H1 (cell line): ENCODE measurements at regions not wholly inside any gene's neighbourhood (a gene's known extent, or its start where the extent isn't known, plus 50 kb on each side); places are given as distances from the start of the nearest gene placed in this dataset.
A peak's percentile ranks its signal among the peaks of the same experiment; 100 is the strongest.

Experiments
- CTCF ChIA-PET: fragments of 300-600 bp; sonication (Branson Sonifier 250); formaldehyde crosslinking; loops from one replicate; lab custom pipeline; 2021; ENCODE audit not compliant: partially characterized antibody; lab: Charles Lee
- POLR2A ChIA-PET: fragments of 300-600 bp; sonication (Branson Sonifier 250); formaldehyde crosslinking; loops from one replicate; lab custom pipeline; 2021; ENCODE audit warnings: inconsistent platforms; ENCODE audit not compliant: partially characterized antibody; lab: Charles Lee
- DNase-seq, 2 experiments: peaks; one replicate each; pipeline versions ENCODE4 v3.0.0 to v3.0.0-alpha.2; 2010 to 2022; ENCODE audit warnings: low spot score in 2 of 2, low read depth in 1 of 2, mixed read lengths in 1 of 2
- FAIRE-seq: peaks from 2 replicates; lab custom pipeline; 2011; peaks lifted over from hg19 to GRCh38; lab: Jason Lieb, UNC
- H2AFZ ChIP-seq: 2 replicates; pipeline ENCODE4 v1.8.1; 2012; ENCODE audit warnings: low read length, inconsistent platforms
- H2AK5ac ChIP-seq: 2 replicates; pipeline ENCODE4 v1.6.1; 2013; ENCODE audit warnings: low read depth, low read length
- H2BK120ac ChIP-seq: replicated peaks from 2 replicates; pipeline ENCODE3; 2013; ENCODE audit warnings: low read depth, low read length, inconsistent platforms
- H2BK12ac ChIP-seq: 2 replicates; pipeline ENCODE4 v1.6.1; 2013; ENCODE audit warnings: low read depth, low read length
- H2BK15ac ChIP-seq: 2 replicates; pipeline ENCODE4 v1.6.1; 2013; ENCODE audit warnings: low read length
- H2BK20ac ChIP-seq: 2 replicates; pipeline ENCODE4 v1.6.1; 2013; ENCODE audit warnings: low read length
- H2BK5ac ChIP-seq: 2 replicates; pipeline ENCODE4 v1.6.1; 2013; ENCODE audit warnings: low read depth, low read length
- H3K14ac ChIP-seq: 2 replicates; pipeline ENCODE4 v1.6.1; 2013; ENCODE audit warnings: inconsistent platforms; ENCODE audit not compliant: insufficient read length
- H3K18ac ChIP-seq: 2 replicates; pipeline ENCODE4 v1.6.1; 2013; ENCODE audit warnings: low read length; ENCODE audit errors: extremely low read depth
- H3K23ac ChIP-seq: 2 replicates; pipeline ENCODE4 v1.6.1; 2013; ENCODE audit warnings: inconsistent platforms; ENCODE audit not compliant: insufficient read length
- H3K23me2 ChIP-seq: 2 replicates; pipeline ENCODE4 v1.6.1; 2013; ENCODE audit warnings: low read depth, low read length
- H3K27ac ChIP-seq: 2 replicates; pipeline ENCODE4 v1.6.1; 2011; ENCODE audit warnings: low read depth, low read length, inconsistent platforms
- H3K27me3 ChIP-seq, 4 experiments: replicated peaks in 1 of 4; 1 replicate in 1 of 4; 2 replicates in 3 of 4; pipeline versions ENCODE4 v1.6.1 to v1.8.1; 2011 to 2013; ENCODE audit warnings: low read length in 3 of 4, mild to moderate bottlenecking in 3 of 4, inconsistent platforms in 2 of 4, mixed read lengths in 2 of 4, moderate library complexity in 1 of 4; ENCODE audit not compliant: control insufficient read depth in 3 of 4, insufficient read depth in 3 of 4; ENCODE audit errors: extremely low read depth in 1 of 4
- H3K36me3 ChIP-seq, 4 experiments: 2 replicates each; pipeline versions ENCODE4 v1.6.1 to v1.8.1; 2011 to 2013; ENCODE audit warnings: mild to moderate bottlenecking in 4 of 4, low read length in 3 of 4, moderate library complexity in 2 of 4, control low read depth in 1 of 4, inconsistent platforms in 1 of 4; ENCODE audit not compliant: insufficient read depth in 4 of 4, control insufficient read depth in 2 of 4
- H3K4ac ChIP-seq: replicated peaks from 2 replicates; pipeline ENCODE3; 2013; ENCODE audit warnings: low read length, low read depth, mixed read lengths, inconsistent platforms; ENCODE audit not compliant: insufficient read length
- H3K4me1 ChIP-seq, 4 experiments: replicated peaks in 1 of 4; 1 replicate in 1 of 4; 2 replicates in 3 of 4; pipeline versions ENCODE4 v1.6.1 to v1.8.1; 2011 to 2013; ENCODE audit warnings: low read length in 3 of 4, inconsistent platforms in 2 of 4, mixed read lengths in 1 of 4; ENCODE audit not compliant: insufficient read depth in 4 of 4, control insufficient read depth in 3 of 4
- H3K4me2 ChIP-seq, 2 experiments: 2 replicates each; pipeline versions ENCODE4 v1.6.1 to v1.8.1; 2011 to 2013; ENCODE audit warnings: low read depth in 2 of 2, low read length in 2 of 2, control low read depth in 1 of 2, inconsistent platforms in 1 of 2, mild to moderate bottlenecking in 1 of 2; ENCODE audit not compliant: insufficient read depth in 1 of 2
- H3K4me3 ChIP-seq, 4 experiments: fragments of 200-600, 300-600 bp in 1 of 4; sonication (generic), shearing (Covaris generic), sonication (Bioruptor Twin) in 1 of 4; 2 replicates each; pipeline versions ENCODE4 v1.5.1 to v1.8.1; 2011 to 2016; ENCODE audit warnings: low read length in 4 of 4, low read depth in 3 of 4, control low read depth in 2 of 4, inconsistent platforms in 2 of 4, mild to moderate bottlenecking in 2 of 4, mixed read lengths in 1 of 4, moderate library complexity in 1 of 4; ENCODE audit not compliant: insufficient read depth in 2 of 4; ENCODE audit errors: extremely low read depth in 1 of 4
- H3K56ac ChIP-seq: replicated peaks from 2 replicates; pipeline ENCODE3; 2013; ENCODE audit warnings: low read depth, mild to moderate bottlenecking, mixed read lengths, low read length, inconsistent platforms; ENCODE audit not compliant: insufficient read length
- H3K79me1 ChIP-seq: 2 replicates; pipeline ENCODE4 v1.6.1; 2013; ENCODE audit warnings: low read depth, low read length, control low read depth
- H3K79me2 ChIP-seq, 2 experiments: 2 replicates each; pipeline versions ENCODE4 v1.6.1 to v1.8.1; 2012 to 2013; ENCODE audit warnings: low read length in 2 of 2, mild to moderate bottlenecking in 2 of 2, inconsistent platforms in 1 of 2; ENCODE audit not compliant: insufficient read depth in 2 of 2, control insufficient read depth in 1 of 2
- H3K9ac ChIP-seq, 4 experiments: replicated peaks in 1 of 4; 1 replicate in 1 of 4; 2 replicates in 3 of 4; pipeline versions ENCODE4 v1.6.1 to v1.8.1; 2011 to 2013; ENCODE audit warnings: low read depth in 3 of 4, low read length in 3 of 4, control low read depth in 2 of 4, mild to moderate bottlenecking in 2 of 4, moderate library complexity in 2 of 4, inconsistent platforms in 1 of 4; ENCODE audit errors: extremely low read depth in 1 of 4
- H3K9me3 ChIP-seq, 2 experiments: 2 replicates each; pipeline versions ENCODE4 v1.6.1 to v1.8.1; 2012 to 2013; ENCODE audit warnings: mild to moderate bottlenecking in 2 of 2, moderate library complexity in 2 of 2, control low read depth in 1 of 2, inconsistent platforms in 1 of 2, low read depth in 1 of 2, low read length in 1 of 2, mixed read lengths in 1 of 2; ENCODE audit not compliant: insufficient read depth in 2 of 2
- H4K20me1 ChIP-seq, 2 experiments: replicated peaks in 1 of 2; 2 replicates each; pipeline versions ENCODE3 to v1.8.1; 2011 to 2013; ENCODE audit warnings: inconsistent platforms in 2 of 2, low read length in 2 of 2, mild to moderate bottlenecking in 1 of 2; ENCODE audit not compliant: insufficient read depth in 2 of 2, control insufficient read depth in 1 of 2
- H4K5ac ChIP-seq: 2 replicates; pipeline ENCODE4 v1.6.1; 2013; ENCODE audit warnings: low read length, low read depth, mixed read lengths, inconsistent platforms; ENCODE audit not compliant: insufficient read length
- H4K8ac ChIP-seq: 2 replicates; pipeline ENCODE4 v1.8.0; 2013; ENCODE audit warnings: mild to moderate bottlenecking, moderate library complexity, low read length, inconsistent platforms; ENCODE audit not compliant: insufficient read depth; ENCODE audit errors: extremely low read depth
- H4K91ac ChIP-seq: replicated peaks from 2 replicates; pipeline ENCODE3; 2013; ENCODE audit warnings: low read length, mixed read lengths, inconsistent platforms; ENCODE audit not compliant: insufficient read length
- CEBPB ChIP-seq: IDR thresholded peaks from 2 replicates; pipeline ENCODE4 v1.6.1; 2012; ENCODE audit warnings: low read depth, low read length
- EP300 ChIP-seq, 2 experiments: IDR thresholded peaks; 1 replicate in 1 of 2; 2 replicates in 1 of 2; pipeline ENCODE4 v1.6.1; 2011 to 2012; ENCODE audit warnings: low read depth in 2 of 2, low read length in 2 of 2, mild to moderate bottlenecking in 2 of 2, borderline replicate concordance in 1 of 2, inconsistent platforms in 1 of 2, moderate library complexity in 1 of 2
- POU5F1 ChIP-seq: IDR thresholded peaks from 2 replicates; pipeline ENCODE4 v1.6.1; 2011; ENCODE audit warnings: low read depth, mild to moderate bottlenecking, low read length, moderate library complexity
- RAD21 ChIP-seq, 2 experiments: IDR thresholded peaks in 1 of 2; conservative IDR thresholded peaks in 1 of 2; 2 replicates each; pipeline ENCODE4 v1.6.1; 2011; ENCODE audit warnings: low read depth in 2 of 2, low read length in 2 of 2, improper control_type of control experiment in 1 of 2, inconsistent platforms in 1 of 2, mild to moderate bottlenecking in 1 of 2, moderate library complexity in 1 of 2
- WGBS, 2 experiments: shearing (Covaris generic) in 1 of 2; methylation state at CpG; one replicate each; pipeline versions ENCODE4 v1.1.6 to v1.1.7; 2013 to 2015; ENCODE audit warnings: low lambda C conversion rate in 2 of 2, mixed read lengths in 2 of 2, inconsistent platforms in 1 of 2, low coverage in 1 of 2, missing lambda C conversion rate in 1 of 2; ENCODE audit not compliant: insufficient replicate concordance in 2 of 2, insufficient coverage in 1 of 2, insufficient read length in 1 of 2; ENCODE audit errors: extremely low coverage in 1 of 2, missing lambda C conversion rate in 1 of 2; 5-methylcytosine and 5-hydroxymethylcytosine counted together
- TF ChIP-seq, protein P1 (sequence below): IDR thresholded peaks from 2 replicates; pipeline ENCODE4 v1.6.1; 2011; ENCODE audit warnings: low read depth, mild to moderate bottlenecking, low read length; ENCODE audit not compliant: insufficient read depth
- TF ChIP-seq, protein P2 (sequence below): IDR thresholded peaks from 2 replicates; pipeline ENCODE4 v1.6.1; 2012; ENCODE audit warnings: inconsistent platforms

DNA sequence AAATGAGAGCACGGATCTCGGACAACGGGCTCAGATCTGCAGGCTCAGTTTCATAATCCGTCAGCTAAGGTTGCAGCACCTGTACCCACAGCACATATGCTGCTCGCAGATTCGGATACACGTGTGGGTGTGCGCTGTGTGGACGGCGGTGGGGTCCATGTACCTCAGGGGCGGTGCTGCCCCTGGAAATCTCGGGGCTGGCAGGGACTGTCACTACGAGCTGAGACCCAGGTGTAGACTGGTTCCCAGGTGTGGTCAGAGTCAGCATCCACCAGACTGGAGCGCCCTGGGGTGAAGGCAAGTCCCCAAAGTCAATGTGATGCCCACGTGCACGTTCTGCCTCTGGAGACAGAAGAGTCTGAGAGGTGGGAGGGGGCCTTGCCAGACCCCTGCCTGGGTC, 989.3 kb downstream of the BRD1 start:
- H3K4ac ChIP-seq: no peak overlapping the region
- H3K14ac ChIP-seq: no peak overlapping the region
- H2BK15ac ChIP-seq: no peak overlapping the region
- H2BK20ac ChIP-seq: no peak overlapping the region
- no peaks in the 10 kb centered on the region for H3K79me2 ChIP-seq
- DNase-seq (no peak), FAIRE-seq (no peak)
- 0 out of 2 replicates have a peak overlapping the region, but pooled peaks have one; percentile 39 for H2BK12ac ChIP-seq
- H4K5ac ChIP-seq: no peak overlapping the region
- H3K79me1 ChIP-seq: no peaks in the 10 kb centered on the region
- H3K4me2 ChIP-seq: no peak overlapping the region
- no peak overlapping the region for H3K23ac ChIP-seq
- no peak overlapping the region for H4K91ac ChIP-seq
- no peaks in the 10 kb centered on the region for H3K36me3 ChIP-seq
- H4K8ac ChIP-seq: no peak overlapping the region
- peaks cover 2% of the 10 kb centered on the region; the same call in 1 of the 2 replicates for H3K23me2 ChIP-seq
- peaks cover 0 to 6% of the 10 kb centered on the region in 2 experiments; a peak in 1 of 4 replicates for H3K9me3 ChIP-seq
- H3K27me3 ChIP-seq: peaks cover 0 to 2% (median 0%) of the 10 kb centered on the region in 4 experiments; a peak in 1 of 7 replicates
- H2AK5ac ChIP-seq: no peak overlapping the region
- no peak overlapping the region for H3K56ac ChIP-seq
- no peak overlapping the region for H2BK5ac ChIP-seq
- H3K4me3 ChIP-seq: no peak overlapping the region
- no peak overlapping the region for H2AFZ ChIP-seq
- ChIA-PET POLR2A (interaction anchor here (0.8 to 2.3 kb wide), 2 partner anchors 12 to 42 kb away, joined by 3 to 6 read pairs; no protein-coding TSS in a partner anchor), CTCF (interaction anchor here (1.3 to 1.8 kb wide), 2 partner anchors 8 to 454 kb away, joined by 4 to 8 read pairs; no protein-coding TSS in a partner anchor)
- no peak overlapping the region for H3K18ac ChIP-seq
- no peak overlapping the region for H3K9ac ChIP-seq
- 92% methylated on average over 16 of the region's 16 CpGs; no CpG with 5 or more reads in 1 of the 2 experiments for WGBS, 2 experiments
- H2BK120ac ChIP-seq: no peak overlapping the region
- H3K4me1 ChIP-seq: peaks cover 0 to 2% (median 0%) of the 10 kb centered on the region in 4 experiments; a peak in 3 of 7 replicates
- H4K20me1 ChIP-seq: peaks cover 0 to 3% of the 10 kb centered on the region in 2 experiments
- no peak overlapping the region for H3K27ac ChIP-seq
- TF ChIP-seq EP300 (IDR thresholded peaks at IDR 0.05; ENCODE audit: borderline replicate concordance in 1 of 2, low read depth in 2 of 2, low read length in 2 of 2) (no peak), CEBPB (no peak), POU5F1 (no peak), RAD21 (IDR thresholded peaks at IDR 0.05 in 1 of 2, conservative IDR thresholded peaks at IDR 0.05 in 1 of 2; ENCODE audit: low read depth in 2 of 2, low read length in 2 of 2) (no peak)
- TF ChIP-seq, protein P1, sequence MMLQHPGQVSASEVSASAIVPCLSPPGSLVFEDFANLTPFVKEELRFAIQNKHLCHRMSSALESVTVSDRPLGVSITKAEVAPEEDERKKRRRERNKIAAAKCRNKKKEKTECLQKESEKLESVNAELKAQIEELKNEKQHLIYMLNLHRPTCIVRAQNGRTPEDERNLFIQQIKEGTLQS: no peak
- TF ChIP-seq, protein P2, sequence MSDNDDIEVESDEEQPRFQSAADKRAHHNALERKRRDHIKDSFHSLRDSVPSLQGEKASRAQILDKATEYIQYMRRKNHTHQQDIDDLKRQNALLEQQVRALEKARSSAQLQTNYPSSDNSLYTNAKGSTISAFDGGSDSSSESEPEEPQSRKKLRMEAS: no peak
